WTC11 (cell line): ENCODE measurements at regions not wholly inside any gene's neighbourhood (a gene's known extent, or its start where the extent isn't known, plus 50 kb on each side); places are given as distances from the start of the nearest gene placed in this dataset.

Experiments
- JUN ChIP-seq: sonication (generic); formaldehyde crosslinking; IDR thresholded peaks from 2 replicates; pipeline ENCODE4 v1.8.0; 2023; ENCODE audit warnings: mild to moderate bottlenecking, missing genetic modification reagents
- ZNF219 ChIP-seq: sonication (generic); formaldehyde crosslinking; IDR thresholded peaks from 2 replicates; pipeline ENCODE4 v1.8.0; 2023; ENCODE audit warnings: missing genetic modification reagents, mild to moderate bottlenecking, borderline replicate concordance
- TF ChIP-seq, protein P1 (sequence below): sonication (generic); formaldehyde crosslinking; IDR thresholded peaks from 2 replicates; pipeline ENCODE4 v1.8.1; 2023; ENCODE audit warnings: mild to moderate bottlenecking, moderate library complexity, missing genetic modification reagents
- TF ChIP-seq, protein P2 (sequence below): fragments of 200-600 bp; IDR thresholded peaks from 2 replicates; pipeline ENCODE4 v1.8.0; 2022; ENCODE audit warnings: antibody characterized with exemption
- TF ChIP-seq, protein P3 (sequence below): sonication (generic); formaldehyde crosslinking; IDR thresholded peaks from 2 replicates; pipeline ENCODE4 v1.8.1; 2023; ENCODE audit warnings: mild to moderate bottlenecking, missing genetic modification reagents, moderate library complexity
- TF ChIP-seq, protein P4 (sequence below): sonication (generic); formaldehyde crosslinking; IDR thresholded peaks from 2 replicates; pipeline ENCODE4 v1.8.1; 2023; ENCODE audit warnings: mild to moderate bottlenecking, missing genetic modification reagents
- TF ChIP-seq, protein P5 (sequence below): sonication (generic); formaldehyde crosslinking; IDR thresholded peaks from 2 replicates; pipeline ENCODE4 v1.8.1; 2023; ENCODE audit warnings: mild to moderate bottlenecking, missing genetic modification reagents, moderate library complexity
- TF ChIP-seq, protein P6 (sequence below): sonication (generic); formaldehyde crosslinking; IDR thresholded peaks from 2 replicates; pipeline ENCODE4 v1.8.0; 2022; ENCODE audit warnings: mild to moderate bottlenecking, missing genetic modification reagents

DNA sequence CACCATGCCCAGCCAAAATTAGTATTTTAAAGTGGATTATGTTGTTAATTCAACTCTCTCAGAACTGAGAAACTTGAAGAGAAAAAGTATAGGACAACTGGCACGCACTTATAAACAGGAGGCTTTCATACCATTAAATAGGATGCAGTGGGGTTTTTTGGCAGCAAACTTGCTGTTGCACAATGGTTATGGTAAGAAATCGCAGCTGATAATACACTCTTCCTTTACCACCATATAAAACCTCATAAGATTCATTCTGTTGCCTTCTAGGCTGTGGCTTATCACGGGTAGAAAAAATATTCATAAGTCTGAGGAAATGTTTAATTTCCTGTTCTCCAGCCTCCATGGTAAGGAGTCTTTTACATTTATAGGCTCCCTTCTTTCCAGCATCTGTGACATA, 95.3 kb downstream of the TMCO5A start:
- TF ChIP-seq, protein P1, sequence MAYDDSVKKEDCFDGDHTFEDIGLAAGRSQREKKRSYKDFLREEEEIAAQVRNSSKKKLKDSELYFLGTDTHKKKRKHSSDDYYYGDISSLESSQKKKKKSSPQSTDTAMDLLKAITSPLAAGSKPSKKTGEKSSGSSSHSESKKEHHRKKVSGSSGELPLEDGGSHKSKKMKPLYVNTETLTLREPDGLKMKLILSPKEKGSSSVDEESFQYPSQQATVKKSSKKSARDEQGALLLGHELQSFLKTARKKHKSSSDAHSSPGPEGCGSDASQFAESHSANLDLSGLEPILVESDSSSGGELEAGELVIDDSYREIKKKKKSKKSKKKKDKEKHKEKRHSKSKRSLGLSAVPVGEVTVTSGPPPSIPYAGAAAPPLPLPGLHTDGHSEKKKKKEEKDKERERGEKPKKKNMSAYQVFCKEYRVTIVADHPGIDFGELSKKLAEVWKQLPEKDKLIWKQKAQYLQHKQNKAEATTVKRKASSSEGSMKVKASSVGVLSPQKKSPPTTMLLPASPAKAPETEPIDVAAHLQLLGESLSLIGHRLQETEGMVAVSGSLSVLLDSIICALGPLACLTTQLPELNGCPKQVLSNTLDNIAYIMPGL, result no peak
- TF ChIP-seq, protein P2, sequence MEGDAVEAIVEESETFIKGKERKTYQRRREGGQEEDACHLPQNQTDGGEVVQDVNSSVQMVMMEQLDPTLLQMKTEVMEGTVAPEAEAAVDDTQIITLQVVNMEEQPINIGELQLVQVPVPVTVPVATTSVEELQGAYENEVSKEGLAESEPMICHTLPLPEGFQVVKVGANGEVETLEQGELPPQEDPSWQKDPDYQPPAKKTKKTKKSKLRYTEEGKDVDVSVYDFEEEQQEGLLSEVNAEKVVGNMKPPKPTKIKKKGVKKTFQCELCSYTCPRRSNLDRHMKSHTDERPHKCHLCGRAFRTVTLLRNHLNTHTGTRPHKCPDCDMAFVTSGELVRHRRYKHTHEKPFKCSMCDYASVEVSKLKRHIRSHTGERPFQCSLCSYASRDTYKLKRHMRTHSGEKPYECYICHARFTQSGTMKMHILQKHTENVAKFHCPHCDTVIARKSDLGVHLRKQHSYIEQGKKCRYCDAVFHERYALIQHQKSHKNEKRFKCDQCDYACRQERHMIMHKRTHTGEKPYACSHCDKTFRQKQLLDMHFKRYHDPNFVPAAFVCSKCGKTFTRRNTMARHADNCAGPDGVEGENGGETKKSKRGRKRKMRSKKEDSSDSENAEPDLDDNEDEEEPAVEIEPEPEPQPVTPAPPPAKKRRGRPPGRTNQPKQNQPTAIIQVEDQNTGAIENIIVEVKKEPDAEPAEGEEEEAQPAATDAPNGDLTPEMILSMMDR, result no peak
- TF ChIP-seq, protein P3, sequence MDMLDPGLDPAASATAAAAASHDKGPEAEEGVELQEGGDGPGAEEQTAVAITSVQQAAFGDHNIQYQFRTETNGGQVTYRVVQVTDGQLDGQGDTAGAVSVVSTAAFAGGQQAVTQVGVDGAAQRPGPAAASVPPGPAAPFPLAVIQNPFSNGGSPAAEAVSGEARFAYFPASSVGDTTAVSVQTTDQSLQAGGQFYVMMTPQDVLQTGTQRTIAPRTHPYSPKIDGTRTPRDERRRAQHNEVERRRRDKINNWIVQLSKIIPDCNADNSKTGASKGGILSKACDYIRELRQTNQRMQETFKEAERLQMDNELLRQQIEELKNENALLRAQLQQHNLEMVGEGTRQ (CRISPR knock-in tag), result no peak
- TF ChIP-seq, protein P4, sequence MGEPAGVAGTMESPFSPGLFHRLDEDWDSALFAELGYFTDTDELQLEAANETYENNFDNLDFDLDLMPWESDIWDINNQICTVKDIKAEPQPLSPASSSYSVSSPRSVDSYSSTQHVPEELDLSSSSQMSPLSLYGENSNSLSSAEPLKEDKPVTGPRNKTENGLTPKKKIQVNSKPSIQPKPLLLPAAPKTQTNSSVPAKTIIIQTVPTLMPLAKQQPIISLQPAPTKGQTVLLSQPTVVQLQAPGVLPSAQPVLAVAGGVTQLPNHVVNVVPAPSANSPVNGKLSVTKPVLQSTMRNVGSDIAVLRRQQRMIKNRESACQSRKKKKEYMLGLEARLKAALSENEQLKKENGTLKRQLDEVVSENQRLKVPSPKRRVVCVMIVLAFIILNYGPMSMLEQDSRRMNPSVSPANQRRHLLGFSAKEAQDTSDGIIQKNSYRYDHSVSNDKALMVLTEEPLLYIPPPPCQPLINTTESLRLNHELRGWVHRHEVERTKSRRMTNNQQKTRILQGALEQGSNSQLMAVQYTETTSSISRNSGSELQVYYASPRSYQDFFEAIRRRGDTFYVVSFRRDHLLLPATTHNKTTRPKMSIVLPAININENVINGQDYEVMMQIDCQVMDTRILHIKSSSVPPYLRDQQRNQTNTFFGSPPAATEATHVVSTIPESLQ, result no peak
- TF ChIP-seq ZNF219 (CRISPR knock-in tag) (no peak), JUN (CRISPR knock-in tag) (no peak)
- TF ChIP-seq, protein P5, sequence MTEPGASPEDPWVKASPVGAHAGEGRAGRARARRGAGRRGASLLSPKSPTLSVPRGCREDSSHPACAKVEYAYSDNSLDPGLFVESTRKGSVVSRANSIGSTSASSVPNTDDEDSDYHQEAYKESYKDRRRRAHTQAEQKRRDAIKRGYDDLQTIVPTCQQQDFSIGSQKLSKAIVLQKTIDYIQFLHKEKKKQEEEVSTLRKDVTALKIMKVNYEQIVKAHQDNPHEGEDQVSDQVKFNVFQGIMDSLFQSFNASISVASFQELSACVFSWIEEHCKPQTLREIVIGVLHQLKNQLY (CRISPR knock-in tag), result no peak
- TF ChIP-seq, protein P6, sequence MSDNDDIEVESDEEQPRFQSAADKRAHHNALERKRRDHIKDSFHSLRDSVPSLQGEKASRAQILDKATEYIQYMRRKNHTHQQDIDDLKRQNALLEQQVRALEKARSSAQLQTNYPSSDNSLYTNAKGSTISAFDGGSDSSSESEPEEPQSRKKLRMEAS (CRISPR knock-in tag), result no peak
